PC-9 (cell line): ENCODE measurements at regions not wholly inside any gene's neighbourhood (a gene's known extent, or its start where the extent isn't known, plus 50 kb on each side); places are given as distances from the start of the nearest gene placed in this dataset.
"Not testable (repeated sequence)": the region's sequence is repeated elsewhere in the genome, so short reads cannot be mapped to it uniquely, and the experiment has no call there.

Experiments used
- BruUV-seq: library from RNA; stranded (reverse); fragments of 400-500 nt; replicated peaks from 2 replicates; lab custom pipeline; 2021; lab: Mats Ljungman, UMichigan
- CTCF ChIA-PET: fragments of 300-600 bp; sonication (Branson Sonifier 250); formaldehyde crosslinking; loops from one replicate; lab custom pipeline; 2022; ENCODE audit warnings: antibody characterized with exemption; lab: Charles Lee
- POLR2A ChIA-PET: fragments of 300-600 bp; sonication (Branson Sonifier 250); formaldehyde crosslinking; loops from one replicate; lab custom pipeline; 2022; ENCODE audit warnings: antibody characterized with exemption; ENCODE audit not compliant: unreplicated experiment; lab: Charles Lee
- DNase-seq, 2 experiments: peaks; one replicate each; pipeline versions ENCODE4 v3.0.0 to v3.0.0-alpha.2; 2015 to 2022; ENCODE audit warnings: mixed read lengths in 1 of 2
- H2AFZ ChIP-seq: fragments of 200-600 bp; sonication (generic); 2 replicates; pipeline ENCODE4 v1.8.1; 2017; ENCODE audit warnings: antibody characterized with exemption
- H3F3A ChIP-seq: fragments of 200-600 bp; sonication (generic); 2 replicates; pipeline ENCODE4 v1.8.1; 2017; ENCODE audit warnings: antibody characterized with exemption, mild to moderate bottlenecking, low read depth; ENCODE audit not compliant: insufficient read depth
- H3K27ac ChIP-seq: fragments of 200-600 bp; sonication (generic); 2 replicates; pipeline ENCODE4 v1.6.1; 2016; ENCODE audit warnings: mixed run types
- H3K27me3 ChIP-seq: fragments of 200-600 bp; sonication (generic); 2 replicates; pipeline ENCODE4 v1.6.1; 2016; ENCODE audit warnings: low read depth, mixed run types; ENCODE audit not compliant: insufficient read depth
- H3K36me3 ChIP-seq: fragments of 200-600 bp; sonication (generic); 2 replicates; pipeline ENCODE4 v1.6.1; 2016; ENCODE audit warnings: low read depth, mixed run types
- H3K4me1 ChIP-seq: fragments of 200-600 bp; sonication (generic); replicated peaks from 2 replicates; pipeline ENCODE4 v1.6.1; 2016; ENCODE audit warnings: mixed run types; ENCODE audit not compliant: insufficient read depth
- H3K4me2 ChIP-seq: fragments of 200-600 bp; sonication (generic); 2 replicates; pipeline ENCODE4 v1.6.1; 2017; ENCODE audit warnings: mixed run types
- H3K4me3 ChIP-seq: fragments of 200-600 bp; sonication (generic); 2 replicates; pipeline ENCODE4 v1.6.1; 2016; ENCODE audit warnings: mixed run types
- H3K79me2 ChIP-seq: fragments of 200-600 bp; sonication (generic); 2 replicates; pipeline ENCODE4 v1.6.1; 2017; ENCODE audit warnings: low read depth, mixed run types
- H3K9me2 ChIP-seq: fragments of 200-600 bp; sonication (generic); 2 replicates; pipeline ENCODE4 v1.8.1; 2017; ENCODE audit warnings: mild to moderate bottlenecking; ENCODE audit not compliant: insufficient read depth
- H3K9me3 ChIP-seq: fragments of 200-600 bp; sonication (generic); 2 replicates; pipeline ENCODE4 v1.8.1; 2016; ENCODE audit warnings: low read depth; ENCODE audit not compliant: insufficient read depth
- H4K20me1 ChIP-seq: fragments of 200-600 bp; sonication (generic); 2 replicates; pipeline ENCODE4 v1.8.1; 2017; ENCODE audit not compliant: insufficient read depth
- CTCF ChIP-seq: fragments of 200-600 bp; sonication (generic); conservative IDR thresholded peaks from 2 replicates; pipeline ENCODE4 v1.6.1; 2017; ENCODE audit warnings: mixed run types, antibody characterized with exemption, mild to moderate bottlenecking, moderate library complexity
- EZH2 ChIP-seq: fragments of 200-600 bp; sonication (generic); IDR thresholded peaks from 2 replicates; pipeline ENCODE4 v1.8.0; 2017; ENCODE audit warnings: antibody characterized with exemption, low read depth
- intact Hi-C: fragments of 100-400 bp; cut with micrococcal nuclease; formaldehyde crosslinking; loops from one replicate; pipeline ENCODE4 v1.10.0; 2022; ENCODE audit not compliant: unreplicated experiment

GRCh38 chr18:1779587-1779986 is 791.7 kb downstream of the METTL4 start:
- CTCF ChIA-PET: no interaction called here
- no peak overlapping the region for H3K4me3 ChIP-seq
- intact Hi-C loops: no loop called here
- H2AFZ ChIP-seq: no peak overlapping the region; the same call in 1 of the 2 replicates
- no peaks in the 10 kb centered on the region for H3K79me2 ChIP-seq
- H3F3A ChIP-seq: 0 out of 2 replicates have a peak, but pooled peaks cover 3% of the 10 kb centered on the region
- BruUV-seq: no TSS peak
- POLR2A ChIA-PET: no interaction called here
- no peaks in the 10 kb centered on the region for H3K4me1 ChIP-seq
- no peaks in the 10 kb centered on the region; the same call in 1 of the 2 replicates for H3K9me3 ChIP-seq
- no peak overlapping the region for H3K4me2 ChIP-seq
- no peaks in the 10 kb centered on the region for H3K36me3 ChIP-seq
- no peaks in the 10 kb centered on the region for H3K27me3 ChIP-seq
- DNase-seq: no peak
- no peaks in the 10 kb centered on the region for H4K20me1 ChIP-seq
- H3K9me2 ChIP-seq: no peaks in the 10 kb centered on the region
- H3K27ac ChIP-seq: no peak overlapping the region
- no peak for TF ChIP-seq EZH2
- no peak for TF ChIP-seq CTCF

GRCh38 chr18:1784113-1784512 is 787.2 kb downstream of the METTL4 start:
- H2AFZ ChIP-seq: no peak overlapping the region
- CTCF ChIA-PET: no interaction called here
- BruUV-seq: no TSS peak

GRCh38 chr18:1785980-1786379 is 785.3 kb downstream of the METTL4 start:
- intact Hi-C loops, H3K4me1 ChIP-seq, H3K27ac ChIP-seq, H3K4me3 ChIP-seq, DNase-seq, H2AFZ ChIP-seq, H3K36me3 ChIP-seq, H3F3A ChIP-seq, H3K4me2 ChIP-seq, H3K79me2 ChIP-seq, BruUV-seq, POLR2A ChIA-PET, H3K9me3 ChIP-seq, H3K9me2 ChIP-seq, CTCF ChIA-PET, H3K27me3 ChIP-seq, H4K20me1 ChIP-seq: not testable (repeated sequence)

More at GRCh38 chr18:1784113-1784512, 787.2 kb downstream of the METTL4 start:
- no peaks in the 10 kb centered on the region for H3K36me3 ChIP-seq
- no peaks in the 10 kb centered on the region for H3K27me3 ChIP-seq
- no peaks in the 10 kb centered on the region for H4K20me1 ChIP-seq
- 0 out of 2 replicates have a peak, but pooled peaks cover 3% of the 10 kb centered on the region for H3F3A ChIP-seq
- no peaks in the 10 kb centered on the region for H3K4me1 ChIP-seq
- POLR2A ChIA-PET: no interaction called here
- no peaks in the 10 kb centered on the region for H3K79me2 ChIP-seq
- no peak overlapping the region for H3K4me3 ChIP-seq
- intact Hi-C loops: no loop called here
- H3K9me3 ChIP-seq: no peaks in the 10 kb centered on the region
- H3K4me2 ChIP-seq: no peak overlapping the region
- no peak for DNase-seq
- no peaks in the 10 kb centered on the region; the same call in 1 of the 2 replicates for H3K9me2 ChIP-seq
- H3K27ac ChIP-seq: no peak overlapping the region
- no peak for TF ChIP-seq CTCF
- TF ChIP-seq EZH2: no peak

GRCh38 chr18:1796636-1797035 is 774.7 kb downstream of the METTL4 start:
- Histone ChIP-seq H3K4me1 (no peaks in the 10 kb centered on the region), H3K27me3 (no peaks in the 10 kb centered on the region), H3K9me3 (no peaks in the 10 kb centered on the region), H3K36me3 (no peaks in the 10 kb centered on the region), H3F3A (no peaks in the 10 kb centered on the region), H3K27ac (no peak overlapping the region), H3K4me2 (no peak overlapping the region), H2AFZ (no peak overlapping the region), H4K20me1 (no peaks in the 10 kb centered on the region), H3K4me3 (no peak overlapping the region), H3K9me2 (no peaks in the 10 kb centered on the region), H3K79me2 (no peaks in the 10 kb centered on the region)
- TF ChIP-seq EZH2 (no peak), CTCF (no peak)
- CTCF ChIA-PET: no interaction called here
- no peak for DNase-seq
- no TSS peak for BruUV-seq
- POLR2A ChIA-PET: no interaction called here
- intact Hi-C loops: loop anchor here (10.0 kb wide), 1 partner anchor 62 kb away; no protein-coding TSS in a partner anchor
